Activated naive CD4-positive, alpha-beta T cell treated with anti-CD3 and anti-CD28 coated beads for 36 hours (primary cell): ENCODE measurements at regions not wholly inside any gene's neighbourhood (a gene's known extent, or its start where the extent isn't known, plus 50 kb on each side); places are given as distances from the start of the nearest gene placed in this dataset.

ENCODE experiments used
- CTCF ChIA-PET: fragments of 350-600 bp; sonication (Branson Sonifier 250); formaldehyde crosslinking; loops from one replicate; lab custom pipeline; 2021; ENCODE audit warnings: antibody characterized with exemption; lab: Charles Lee
- DNase-seq: peaks from one replicate; pipeline ENCODE4 v3.0.0-alpha.2; 2020
- H3K27ac Mint-ChIP-seq: one replicate; pipeline ENCODE4 v1.8.0; 2021; ENCODE audit warnings: mild to moderate bottlenecking, mixed read lengths
- H3K27me3 Mint-ChIP-seq: one replicate; pipeline ENCODE4 v1.8.0; 2021; ENCODE audit warnings: low read depth, mixed read lengths
- H3K36me3 Mint-ChIP-seq: one replicate; pipeline ENCODE4 v1.8.0; 2021; ENCODE audit warnings: low read depth, mixed read lengths
- H3K4me1 Mint-ChIP-seq: one replicate; pipeline ENCODE4 v1.8.0; 2021; ENCODE audit warnings: low read depth, mixed read lengths
- H3K4me3 Mint-ChIP-seq: one replicate; pipeline ENCODE4 v1.8.0; 2021; ENCODE audit warnings: mild to moderate bottlenecking, moderate library complexity, mixed read lengths
- H3K9me3 Mint-ChIP-seq: one replicate; pipeline ENCODE4 v1.8.0; 2021; ENCODE audit warnings: mixed read lengths
- intact Hi-C: fragments of 100-400 bp; cut with micrococcal nuclease; formaldehyde crosslinking; loops from one replicate; pipeline ENCODE4 v1.15.1; 2023

- Mint-ChIP-seq H3K27me3 (peaks cover 11% of the 10 kb centered on the region), H3K4me3 (no peak overlapping the region), H3K9me3 (no peaks in the 10 kb centered on the region), H3K27ac (no peak overlapping the region), H3K36me3 (no peaks in the 10 kb centered on the region), H3K4me1 (no peaks in the 10 kb centered on the region)
- intact Hi-C loops = no loop called here
- CTCF ChIA-PET = no interaction called here
- no peak for DNase-seq
These were observed 153.4 kb upstream of the STARD13 start for GRCh38 chr13:33438918-33439317.

GRCh38 chr13:33441015-33441414 is 155.5 kb upstream of the STARD13 start:
- Mint-ChIP-seq H3K4me1 (no peaks in the 10 kb centered on the region), H3K9me3 (no peaks in the 10 kb centered on the region), H3K36me3 (no peaks in the 10 kb centered on the region), H3K4me3 (no peak overlapping the region), H3K27ac (no peak overlapping the region), H3K27me3 (peaks cover 9% of the 10 kb centered on the region)
- DNase-seq = no peak
- CTCF ChIA-PET = interaction anchor here (1.3 kb wide), 1 partner anchor 49 kb away, joined by 4 read pairs; no protein-coding TSS in a partner anchor
- intact Hi-C loops = no loop called here

GRCh38 chr13:33445024-33445423 is 159.5 kb upstream of the STARD13 start:
- H3K4me1 Mint-ChIP-seq = no peaks in the 10 kb centered on the region
- H3K36me3 Mint-ChIP-seq = no peaks in the 10 kb centered on the region
- peaks cover 13% of the 10 kb centered on the region for H3K27me3 Mint-ChIP-seq
- intact Hi-C loops = no loop called here
- no peaks in the 10 kb centered on the region for H3K9me3 Mint-ChIP-seq
- CTCF ChIA-PET = no interaction called here
- H3K4me3 Mint-ChIP-seq = no peak overlapping the region
- DNase-seq = no peak
- no peak overlapping the region for H3K27ac Mint-ChIP-seq

- no peaks in the 10 kb centered on the region for H3K9me3 Mint-ChIP-seq
- intact Hi-C loops = no loop called here
- H3K27me3 Mint-ChIP-seq = peaks cover 10% of the 10 kb centered on the region
- no peak overlapping the region for H3K4me3 Mint-ChIP-seq
- CTCF ChIA-PET = no interaction called here
- no peak for DNase-seq
- no peaks in the 10 kb centered on the region for H3K4me1 Mint-ChIP-seq
- no peak overlapping the region for H3K27ac Mint-ChIP-seq
- no peaks in the 10 kb centered on the region for H3K36me3 Mint-ChIP-seq
These were observed 159.9 kb upstream of the STARD13 start for GRCh38 chr13:33445476-33445875.

GRCh38 chr13:33446821-33447725 is 161.5 kb upstream of the STARD13 start:
- Mint-ChIP-seq H3K27ac (no peak overlapping the region), H3K9me3 (no peaks in the 10 kb centered on the region), H3K27me3 (peaks cover 5% of the 10 kb centered on the region), H3K36me3 (no peaks in the 10 kb centered on the region), H3K4me1 (no peaks in the 10 kb centered on the region), H3K4me3 (no peak overlapping the region)
- no peak for DNase-seq
- CTCF ChIA-PET = no interaction called here
- intact Hi-C loops = no loop called here

GRCh38 chr13:33448889-33449288 is 163.3 kb upstream of the STARD13 start:
- H3K4me1 Mint-ChIP-seq = no peaks in the 10 kb centered on the region
- no peak overlapping the region for H3K4me3 Mint-ChIP-seq
- no peaks in the 10 kb centered on the region for H3K36me3 Mint-ChIP-seq
- intact Hi-C loops = no loop called here
- DNase-seq = no peak
- H3K9me3 Mint-ChIP-seq = no peaks in the 10 kb centered on the region
- no peak overlapping the region for H3K27ac Mint-ChIP-seq
- CTCF ChIA-PET = no interaction called here
- H3K27me3 Mint-ChIP-seq = peaks cover 5% of the 10 kb centered on the region

GRCh38 chr13:33450956-33451709 is 165.6 kb upstream of the STARD13 start:
- H3K36me3 Mint-ChIP-seq = no peaks in the 10 kb centered on the region
- no peak overlapping the region for H3K4me3 Mint-ChIP-seq
- no peaks in the 10 kb centered on the region for H3K4me1 Mint-ChIP-seq
- no peak for DNase-seq
- H3K9me3 Mint-ChIP-seq = no peaks in the 10 kb centered on the region
- intact Hi-C loops = no loop called here
- peaks cover 5% of the 10 kb centered on the region for H3K27me3 Mint-ChIP-seq
- CTCF ChIA-PET = interaction anchor here (0.6 kb wide), 1 partner anchor 58 kb away, joined by 3 read pairs; no protein-coding TSS in a partner anchor
- no peak overlapping the region for H3K27ac Mint-ChIP-seq

GRCh38 chr13:33452873-33453517 is 167.4 kb upstream of the STARD13 start:
- Mint-ChIP-seq H3K4me1 (no peaks in the 10 kb centered on the region), H3K9me3 (no peaks in the 10 kb centered on the region), H3K27me3 (peaks cover 2% of the 10 kb centered on the region), H3K36me3 (no peaks in the 10 kb centered on the region), H3K27ac (no peak overlapping the region), H3K4me3 (no peak overlapping the region)
- intact Hi-C loops = no loop called here
- CTCF ChIA-PET = no interaction called here
- DNase-seq = no peak

GRCh38 chr13:33453936-33454335 is 168.4 kb upstream of the STARD13 start:
- DNase-seq = no peak
- CTCF ChIA-PET = no interaction called here
- no peak overlapping the region for H3K27ac Mint-ChIP-seq
- intact Hi-C loops = no loop called here
- H3K9me3 Mint-ChIP-seq = peaks cover under 1% of the 10 kb centered on the region
- H3K4me1 Mint-ChIP-seq = no peaks in the 10 kb centered on the region
- H3K27me3 Mint-ChIP-seq = peaks cover 2% of the 10 kb centered on the region
- no peaks in the 10 kb centered on the region for H3K36me3 Mint-ChIP-seq
- H3K4me3 Mint-ChIP-seq = no peak overlapping the region

GRCh38 chr13:33454844-33455705 is 169.5 kb upstream of the STARD13 start:
- Mint-ChIP-seq H3K27me3 (peaks cover 2% of the 10 kb centered on the region), H3K4me3 (no peak overlapping the region), H3K4me1 (no peaks in the 10 kb centered on the region), H3K36me3 (no peaks in the 10 kb centered on the region), H3K9me3 (peaks cover 4% of the 10 kb centered on the region), H3K27ac (no peak overlapping the region)
- no peak for DNase-seq
- intact Hi-C loops = no loop called here
- CTCF ChIA-PET = no interaction called here

GRCh38 chr13:33459702-33460101 is 174.1 kb upstream of the STARD13 start:
- H3K27me3 Mint-ChIP-seq = peaks cover 15% of the 10 kb centered on the region
- no peaks in the 10 kb centered on the region for H3K4me1 Mint-ChIP-seq
- H3K27ac Mint-ChIP-seq = no peak overlapping the region
- intact Hi-C loops = no loop called here
- CTCF ChIA-PET = no interaction called here
- no peak overlapping the region for H3K4me3 Mint-ChIP-seq
- no peaks in the 10 kb centered on the region for H3K36me3 Mint-ChIP-seq
- H3K9me3 Mint-ChIP-seq = peaks cover 4% of the 10 kb centered on the region
- no peak for DNase-seq

GRCh38 chr13:33462109-33462508 is 176.6 kb upstream of the STARD13 start:
- no peaks in the 10 kb centered on the region for H3K36me3 Mint-ChIP-seq

More at GRCh38 chr13:33462109-33462508, 176.6 kb upstream of the STARD13 start:
- DNase-seq = no peak
- Mint-ChIP-seq H3K27ac (no peak overlapping the region), H3K4me1 (no peaks in the 10 kb centered on the region), H3K27me3 (peaks cover 19% of the 10 kb centered on the region), H3K4me3 (no peak overlapping the region), H3K9me3 (peaks cover 6% of the 10 kb centered on the region)
- intact Hi-C loops = no loop called here
- CTCF ChIA-PET = no interaction called here
